Thyroid gland (tissue), 4 donors: ENCODE measurements at regions not wholly inside any gene's neighbourhood (a gene's known extent, or its start where the extent isn't known, plus 50 kb on each side); places are given as distances from the start of the nearest gene placed in this dataset.

Experiments
- DNase-seq, 2 donors: peaks; one replicate each; pipeline ENCODE4 v3.0.0-alpha.2; 2019
- H3K27ac ChIP-seq, 3 donors: fragments of 200-600 bp; sonication (generic); 1 replicate in 2 of 3; 2 replicates in 1 of 3; pipeline ENCODE4 v1.5.1; 2016 to 2019; ENCODE audit warnings: mild to moderate bottlenecking in 1 of 3, moderate library complexity in 1 of 3
- H3K27me3 ChIP-seq: fragments of 200-600 bp; sonication (generic); one replicate; pipeline ENCODE4 v1.5.1; 2019
- H3K36me3 ChIP-seq, 2 donors: fragments of 200-600 bp; sonication (generic); one replicate each; pipeline ENCODE4 v1.5.1; 2016 to 2019
- H3K4me1 ChIP-seq, 2 donors: fragments of 200-600 bp; sonication (generic); one replicate each; pipeline ENCODE4 v1.5.1; 2017 to 2019
- H3K4me3 ChIP-seq, 3 donors: fragments of 200-600 bp; sonication (generic); replicated peaks in 1 of 3; 1 replicate in 2 of 3; 2 replicates in 1 of 3; pipeline ENCODE4 v1.5.1; 2016; ENCODE audit warnings: mild to moderate bottlenecking in 1 of 3
- H3K9me3 ChIP-seq: fragments of 200-600 bp; sonication (generic); one replicate; pipeline ENCODE4 v1.5.1; 2017
- CTCF ChIP-seq, 6 experiments: fragments of 200-600 bp in 3 of 6; fragments of 450-650 bp in 3 of 6; sonication (generic) in 3 of 6; IDR thresholded peaks; one replicate each; pipeline ENCODE4 v1.5.1; 2016 to 2019; ENCODE audit warnings: antibody characterized with exemption in 6 of 6, mild to moderate bottlenecking in 2 of 6, inconsistent platforms in 1 of 6, moderate library complexity in 1 of 6
- POLR2A ChIP-seq, 2 donors: fragments of 450-650 bp; IDR thresholded peaks; one replicate each; pipeline ENCODE4 v1.6.1; 2017; ENCODE audit warnings: antibody characterized with exemption in 2 of 2, mild to moderate bottlenecking in 2 of 2, moderate library complexity in 1 of 2
- WGBS, 2 donors: methylation state at CpG; one replicate each; pipeline ENCODE4 v1.1.5; 2017; 5-methylcytosine and 5-hydroxymethylcytosine counted together
- intact Hi-C: fragments of 100-400 bp; cut with DNase I; formaldehyde crosslinking; loops from one replicate; pipeline ENCODE4 v1.15.1; 2023

- H3K27me3 ChIP-seq = no peaks in the 10 kb centered on the region
- intact Hi-C loops = loop anchor here (10.0 kb wide), 1 partner anchor 373 kb away; no protein-coding TSS in a partner anchor
- no peaks in the 10 kb centered on the region for H3K9me3 ChIP-seq
- TF ChIP-seq CTCF (IDR thresholded peaks at IDR 0.05) = no peak
- TF ChIP-seq POLR2A (IDR thresholded peaks at IDR 0.05) = no peak
- no peaks in the 10 kb centered on the region for H3K4me1 ChIP-seq
- DNase-seq = no peak
- no peaks in the 10 kb centered on the region for H3K36me3 ChIP-seq
- WGBS, 2 donors = 77 to 83% methylated on average over 8 of the region's 8 CpGs
- H3K27ac ChIP-seq = no peak overlapping the region
- H3K4me3 ChIP-seq = no peak overlapping the region
Observed at GRCh38 chr10:125247576-125247975, 87.2 kb upstream of the CTBP2 start.

DNA sequence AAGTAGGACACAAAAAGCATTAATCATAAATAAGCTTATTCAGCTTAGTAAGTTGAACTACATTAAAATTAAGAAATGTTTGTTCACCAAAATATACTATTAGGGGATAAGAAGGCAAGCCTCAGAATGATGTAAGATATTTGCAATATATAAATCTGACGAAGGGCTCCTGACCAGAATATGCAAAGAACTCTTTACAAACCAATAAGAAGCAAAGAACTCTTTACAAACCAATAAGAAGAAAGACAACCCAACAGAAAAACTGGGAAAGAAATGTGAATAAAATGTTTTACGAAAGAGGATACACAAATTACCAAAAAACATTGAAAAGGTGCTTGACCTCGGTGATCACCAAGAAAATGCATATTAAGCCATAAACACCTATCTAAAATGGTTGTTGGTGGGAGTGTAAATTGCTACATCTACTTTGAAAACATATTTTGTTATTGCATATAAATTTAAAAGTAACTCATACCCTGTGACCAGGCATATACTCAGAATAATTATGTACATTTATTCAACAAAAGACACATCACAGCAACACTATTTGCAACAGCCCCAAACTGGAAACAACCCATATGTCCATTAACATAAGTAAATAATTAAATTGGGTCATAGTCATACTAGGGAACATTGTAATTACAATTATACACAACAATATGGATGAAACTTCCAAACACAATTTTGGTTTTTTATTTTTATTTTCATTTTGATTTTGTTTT is 83.3 kb upstream of the CTBP2 start:
- no peak overlapping the region for H3K27ac ChIP-seq
- WGBS, 2 donors = 91 to 93% methylated on average over 3 of the region's 3 CpGs
- intact Hi-C loops = loop anchor here (10.0 kb wide), 1 partner anchor 369 kb away; no protein-coding TSS in a partner anchor
- no peak overlapping the region for H3K4me3 ChIP-seq
- no peaks in the 10 kb centered on the region for H3K27me3 ChIP-seq
- no peaks in the 10 kb centered on the region for H3K9me3 ChIP-seq
- TF ChIP-seq CTCF (IDR thresholded peaks at IDR 0.05) (no peak), POLR2A (IDR thresholded peaks at IDR 0.05) (no peak)
- H3K4me1 ChIP-seq = no peaks in the 10 kb centered on the region
- no peaks in the 10 kb centered on the region for H3K36me3 ChIP-seq
- no peak for DNase-seq

- intact Hi-C loops = no loop called here
- Histone ChIP-seq H3K4me1 (no peaks in the 10 kb centered on the region), H3K36me3 (no peaks in the 10 kb centered on the region), H3K27ac (no peak overlapping the region), H3K9me3 (no peaks in the 10 kb centered on the region), H3K27me3 (no peaks in the 10 kb centered on the region), H3K4me3 (no peak overlapping the region)
- TF ChIP-seq CTCF (IDR thresholded peaks at IDR 0.05) = no peak
- TF ChIP-seq POLR2A (IDR thresholded peaks at IDR 0.05) = no peak
- DNase-seq = no peak
- WGBS, 2 donors = 93 to 98% methylated on average over 1 of the region's 1 CpG
Observed at GRCh38 chr10:125238682-125239081, 78.3 kb upstream of the CTBP2 start.

- Histone ChIP-seq H3K4me1 (no peaks in the 10 kb centered on the region), H3K36me3 (no peaks in the 10 kb centered on the region), H3K4me3 (no peak overlapping the region), H3K9me3 (no peaks in the 10 kb centered on the region), H3K27me3 (no peaks in the 10 kb centered on the region), H3K27ac (no peak overlapping the region)
- intact Hi-C loops = no loop called here
- DNase-seq = no peak
- TF ChIP-seq POLR2A (IDR thresholded peaks at IDR 0.05) = no peak
- TF ChIP-seq CTCF (IDR thresholded peaks at IDR 0.05) = no peak
- WGBS, 2 donors = 93 to 98% methylated on average over 1 of the region's 1 CpG
Observed at GRCh38 chr10:125236091-125236490, 75.7 kb upstream of the CTBP2 start.
